Naive thymus-derived CD4-positive, alpha-beta T cell (primary cell): ENCODE measurements at regions not wholly inside any gene's neighbourhood (a gene's known extent, or its start where the extent isn't known, plus 50 kb on each side); places are given as distances from the start of the nearest gene placed in this dataset.

Experiments
- ATAC-seq: fragments of 150-1000 bp; cut with Tn5 transposase; 2 replicates; pipeline ENCODE4 v1.10.0; 2021; ENCODE audit warnings: mild to moderate bottlenecking, moderate library complexity
- CTCF ChIA-PET: fragments of 350-600 bp; sonication (Branson Sonifier 250); formaldehyde crosslinking; loops from one replicate; lab custom pipeline; 2021; ENCODE audit warnings: antibody characterized with exemption; lab: Charles Lee
- POLR2A ChIA-PET: fragments of 350-600 bp; sonication (Branson Sonifier 250); formaldehyde crosslinking; loops from one replicate; lab custom pipeline; 2021; ENCODE audit warnings: antibody characterized with exemption, inconsistent platforms; lab: Charles Lee
- DNase-seq, 9 donors: peaks; one replicate each; pipeline versions ENCODE4 v3.0.0 to v3.0.0-alpha.2; 2020 to 2022; ENCODE audit warnings: mixed read lengths in 1 of 9
- H3K27ac ChIP-seq: one replicate; pipeline ENCODE4 v1.7.0; 2013; ENCODE audit warnings: mild to moderate bottlenecking, low read depth, low read length, moderate library complexity
- H3K27me3 ChIP-seq, 2 donors: one replicate each; pipeline ENCODE4 v1.7.0; 2013; ENCODE audit warnings: low read length in 2 of 2, mild to moderate bottlenecking in 2 of 2, moderate library complexity in 2 of 2; ENCODE audit not compliant: control insufficient read depth in 2 of 2, insufficient read depth in 2 of 2
- H3K36me3 ChIP-seq, 3 experiments: 1 replicate in 2 of 3; 2 replicates in 1 of 3; pipeline ENCODE4 v1.7.0; 2013; ENCODE audit warnings: low read length in 3 of 3, mild to moderate bottlenecking in 3 of 3, moderate library complexity in 1 of 3; ENCODE audit not compliant: insufficient read depth in 3 of 3, control insufficient read depth in 2 of 3
- H3K4me1 ChIP-seq, 2 donors: one replicate each; pipeline ENCODE4 v1.7.0; 2013; ENCODE audit warnings: low read length in 2 of 2, mild to moderate bottlenecking in 2 of 2, moderate library complexity in 1 of 2; ENCODE audit not compliant: control insufficient read depth in 2 of 2, insufficient read depth in 2 of 2
- H3K4me3 ChIP-seq: 2 replicates; pipeline ENCODE4 v1.7.0; 2013; ENCODE audit warnings: mild to moderate bottlenecking, low read length
- H3K9me3 ChIP-seq, 3 experiments: 1 replicate in 2 of 3; 2 replicates in 1 of 3; pipeline ENCODE4 v1.7.0; 2013; ENCODE audit warnings: low read length in 3 of 3; ENCODE audit not compliant: control insufficient read depth in 2 of 3
- H3K27ac Mint-ChIP-seq, 9 donors: one replicate each; pipeline ENCODE4 v1.8.0; 2020 to 2022; ENCODE audit warnings: mixed read lengths in 9 of 9, mild to moderate bottlenecking in 8 of 9, moderate library complexity in 5 of 9, inconsistent platforms in 2 of 9
- H3K27me3 Mint-ChIP-seq, 5 donors: one replicate each; pipeline ENCODE4 v1.8.0; 2021 to 2022; ENCODE audit warnings: mixed read lengths in 5 of 5, mild to moderate bottlenecking in 1 of 5
- H3K36me3 Mint-ChIP-seq, 5 donors: one replicate each; pipeline ENCODE4 v1.8.0; 2020 to 2022; ENCODE audit warnings: mixed read lengths in 5 of 5, mild to moderate bottlenecking in 3 of 5, inconsistent platforms in 1 of 5
- H3K4me1 Mint-ChIP-seq, 7 donors: one replicate each; pipeline ENCODE4 v1.8.0; 2020 to 2022; ENCODE audit warnings: mixed read lengths in 7 of 7, mild to moderate bottlenecking in 3 of 7, inconsistent platforms in 1 of 7
- H3K4me3 Mint-ChIP-seq, 10 donors: one replicate each; pipeline ENCODE4 v1.8.0; 2020 to 2022; ENCODE audit warnings: mild to moderate bottlenecking in 10 of 10, mixed read lengths in 10 of 10, moderate library complexity in 6 of 10, inconsistent platforms in 2 of 10
- H3K9me3 Mint-ChIP-seq, 11 donors: one replicate each; pipeline ENCODE4 v1.8.0; 2020 to 2022; ENCODE audit warnings: mixed read lengths in 11 of 11, mild to moderate bottlenecking in 4 of 11, inconsistent platforms in 1 of 11, moderate library complexity in 1 of 11
- intact Hi-C, 2 donors: fragments of 100-400 bp; cut with micrococcal nuclease; formaldehyde crosslinking; loops; one replicate each; pipeline ENCODE4 v1.15.1; 2023

DNA sequence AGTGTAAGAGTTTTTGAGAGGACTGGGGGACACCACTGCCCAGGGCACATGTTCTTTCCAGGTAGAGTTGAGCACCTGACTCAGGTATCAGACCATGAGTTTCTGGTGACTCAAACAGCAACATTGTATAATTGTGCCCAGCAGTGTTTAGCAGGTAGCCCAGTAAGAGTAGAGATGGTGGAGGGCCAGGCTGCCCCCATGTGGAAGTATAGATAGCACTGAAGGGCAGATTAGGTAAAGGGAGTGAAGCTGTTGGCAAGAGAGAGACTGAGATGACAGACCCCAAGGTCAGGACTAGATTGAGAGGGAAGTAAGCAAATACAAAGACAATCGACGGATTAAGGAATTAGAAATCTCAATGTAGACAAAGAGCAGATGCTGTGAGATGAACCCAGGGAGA is 74.6 kb downstream of the TRIM42 start:
- Histone ChIP-seq H3K9me3 (no peaks in the 10 kb centered on the region), H3K36me3 (no peaks in the 10 kb centered on the region), H3K27ac (no peak overlapping the region), H3K27me3 (no peaks in the 10 kb centered on the region), H3K4me3 (no peak overlapping the region), H3K4me1 (no peaks in the 10 kb centered on the region)
- peaks cover 6 to 24% (median 20%) of the 10 kb centered on the region in 5 donors for H3K27me3 Mint-ChIP-seq
- intact Hi-C loops, result no loop called here
- no peak overlapping the region for H3K27ac Mint-ChIP-seq
- H3K9me3 Mint-ChIP-seq, result no peaks in the 10 kb centered on the region
- H3K36me3 Mint-ChIP-seq, result peaks cover 0 to 2% (median 0%) of the 10 kb centered on the region in 5 donors
- H3K4me3 Mint-ChIP-seq, result no peak overlapping the region
- ATAC-seq (no peak), DNase-seq (no peak)
- peaks cover 0 to 32% (median 0%) of the 10 kb centered on the region in 7 donors for H3K4me1 Mint-ChIP-seq
- ChIA-PET CTCF (no interaction called here), POLR2A (no interaction called here)

DNA sequence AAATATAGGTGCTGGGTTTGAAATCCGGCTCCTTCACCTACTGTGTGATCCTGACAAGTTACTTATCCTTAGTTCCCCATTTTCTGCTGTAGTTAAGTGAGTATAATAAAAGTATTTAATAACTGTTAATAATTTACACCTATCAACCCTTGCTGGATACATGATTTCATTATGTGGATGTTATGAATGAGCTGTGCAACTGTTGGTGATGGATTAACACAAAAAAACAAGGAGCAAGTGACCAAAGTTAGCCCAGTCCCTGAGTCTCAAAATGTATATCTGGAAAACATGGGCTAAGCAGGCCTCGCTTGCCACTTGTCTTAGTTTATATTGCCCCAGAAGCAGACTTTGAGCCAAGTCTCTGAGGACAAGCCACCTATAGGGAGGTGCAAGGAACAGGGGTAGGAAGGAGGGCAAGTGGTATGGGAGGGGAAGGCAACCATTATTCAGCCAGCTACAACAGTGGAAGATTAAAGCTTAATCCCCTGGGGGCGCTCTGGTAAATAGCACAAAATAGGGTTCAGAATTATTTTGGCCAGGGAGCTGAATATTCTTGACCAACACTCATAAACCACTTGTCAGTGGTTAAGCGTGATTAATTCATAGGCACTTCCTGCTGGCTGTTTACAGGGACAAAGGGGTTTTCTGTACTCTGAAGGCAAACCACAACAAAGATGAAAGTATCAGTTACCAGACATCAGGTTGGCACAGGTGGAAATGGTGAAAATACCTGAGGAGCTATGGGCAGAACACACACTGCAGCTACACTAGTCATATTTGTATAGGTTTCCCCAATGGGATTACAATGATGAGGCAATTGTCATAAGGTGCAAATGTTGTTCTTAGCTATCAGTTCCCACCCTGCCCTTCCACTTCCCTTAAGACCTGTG is 76.2 kb downstream of the TRIM42 start:
- ATAC-seq (no peak), DNase-seq (no peak)
- Histone ChIP-seq H3K36me3 (no peaks in the 10 kb centered on the region), H3K4me3 (no peak overlapping the region), H3K27ac (no peak overlapping the region), H3K4me1 (no peaks in the 10 kb centered on the region), H3K9me3 (no peaks in the 10 kb centered on the region), H3K27me3 (no peaks in the 10 kb centered on the region)
- peaks cover 0 to 35% (median 0%) of the 10 kb centered on the region in 7 donors for H3K4me1 Mint-ChIP-seq
- no peaks in the 10 kb centered on the region for H3K9me3 Mint-ChIP-seq
- peaks cover 6 to 23% (median 22%) of the 10 kb centered on the region in 5 donors for H3K27me3 Mint-ChIP-seq
- H3K36me3 Mint-ChIP-seq, result peaks cover 0 to 2% (median 0%) of the 10 kb centered on the region in 5 donors
- peak overlapping the region in 1 of 10 donors; percentile 36 for H3K4me3 Mint-ChIP-seq
- H3K27ac Mint-ChIP-seq, result peak overlapping the region in 1 of 9 donors; percentile 19
- intact Hi-C loops, result no loop called here
- POLR2A ChIA-PET, result no interaction called here
- CTCF ChIA-PET, result no interaction called here

DNA sequence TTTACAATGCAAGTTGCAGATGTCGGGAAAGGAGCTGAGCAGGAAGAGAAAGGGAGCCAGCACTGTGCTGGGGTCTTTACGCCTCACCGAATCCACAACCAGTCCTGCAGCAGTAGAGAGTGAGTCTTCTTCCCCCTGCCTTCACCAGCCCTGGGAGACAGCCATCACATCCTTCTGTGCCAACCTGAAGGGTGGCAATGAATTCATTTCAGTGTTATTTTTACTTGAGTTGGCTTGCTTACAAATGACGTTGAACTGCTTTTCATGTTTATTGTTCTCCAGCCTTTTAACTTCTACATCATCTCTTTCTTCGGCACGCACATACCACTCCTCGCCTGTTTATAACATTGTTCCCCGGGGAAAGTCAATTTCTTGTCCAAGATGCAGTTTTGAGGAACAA is 77.1 kb downstream of the TRIM42 start:
- H3K27me3 Mint-ChIP-seq, result peaks cover 5 to 21% (median 14%) of the 10 kb centered on the region in 5 donors
- H3K27ac Mint-ChIP-seq, result peak overlapping the region in 2 of 9 donors; percentile 3 to 19
- Histone ChIP-seq H3K27ac (no peak overlapping the region), H3K4me1 (no peaks in the 10 kb centered on the region), H3K36me3 (no peaks in the 10 kb centered on the region), H3K4me3 (no peak overlapping the region), H3K27me3 (no peaks in the 10 kb centered on the region), H3K9me3 (no peaks in the 10 kb centered on the region)
- DNase-seq, result no peak
- no peak for ATAC-seq
- peaks cover 0 to 39% (median 0%) of the 10 kb centered on the region in 7 donors for H3K4me1 Mint-ChIP-seq
- peaks cover 0 to 2% (median 0%) of the 10 kb centered on the region in 5 donors for H3K36me3 Mint-ChIP-seq
- H3K9me3 Mint-ChIP-seq, result peaks cover 0 to under 1% (median 0%) of the 10 kb centered on the region in 11 donors
- H3K4me3 Mint-ChIP-seq, result peak overlapping the region in 1 of 10 donors; percentile 36
- POLR2A ChIA-PET, result no interaction called here
- CTCF ChIA-PET, result no interaction called here
- intact Hi-C loops, result no loop called here

DNA sequence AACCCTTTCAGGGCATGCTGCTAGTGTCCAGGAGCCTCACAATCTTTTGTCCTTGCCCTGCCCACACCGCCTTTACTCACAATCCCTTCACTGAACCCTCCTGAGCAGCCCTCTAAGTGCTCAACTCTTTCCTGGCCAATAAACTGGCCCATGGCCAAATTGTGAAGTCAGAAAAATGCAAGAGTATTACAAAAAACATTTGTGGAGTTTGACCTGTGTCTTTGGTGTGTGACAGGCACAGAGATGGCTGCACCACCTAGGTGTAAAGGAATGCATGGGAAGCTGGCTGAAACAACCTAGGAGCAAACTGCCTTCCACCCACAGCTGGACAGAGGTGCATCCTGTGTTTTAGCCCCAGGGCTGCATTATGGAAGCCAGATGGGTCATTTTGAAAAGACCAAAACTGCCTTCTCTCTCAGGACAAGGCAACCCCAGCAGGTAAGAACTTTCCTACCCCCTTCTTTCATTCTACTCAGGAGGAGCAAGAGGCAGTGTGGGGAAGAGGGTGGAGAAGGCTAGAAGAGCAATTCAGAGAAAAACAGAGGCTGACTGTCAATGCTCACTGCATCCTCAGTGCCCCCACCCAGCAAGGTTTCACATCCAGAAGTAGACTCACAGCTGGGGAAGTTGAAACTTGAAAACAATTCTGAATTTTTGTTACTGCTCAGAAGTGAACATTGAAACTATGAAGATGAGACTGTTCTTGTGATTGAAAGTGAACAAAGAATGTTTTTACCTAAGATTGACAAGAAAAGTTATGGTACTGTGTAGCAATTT is 78.6 kb downstream of the TRIM42 start:
- Mint-ChIP-seq H3K9me3 (peaks cover 0 to 1% (median 0%) of the 10 kb centered on the region in 11 donors), H3K27me3 (peaks cover 0 to 19% (median 6%) of the 10 kb centered on the region in 5 donors), H3K4me3 (peak overlapping the region in 1 of 10 donors; percentile 66), H3K4me1 (peaks cover 0 to 39% (median 0%) of the 10 kb centered on the region in 7 donors), H3K36me3 (peaks cover 0 to 2% (median 0%) of the 10 kb centered on the region in 5 donors), H3K27ac (peak overlapping the region in 2 of 9 donors; percentile 8 to 78)
- Histone ChIP-seq H3K36me3 (no peaks in the 10 kb centered on the region), H3K27ac (no peak overlapping the region), H3K27me3 (no peaks in the 10 kb centered on the region), H3K4me1 (no peaks in the 10 kb centered on the region), H3K9me3 (no peaks in the 10 kb centered on the region), H3K4me3 (no peak overlapping the region)
- POLR2A ChIA-PET, result no interaction called here
- no peak for ATAC-seq
- intact Hi-C loops, result no loop called here
- CTCF ChIA-PET, result no interaction called here
- no peak for DNase-seq

DNA sequence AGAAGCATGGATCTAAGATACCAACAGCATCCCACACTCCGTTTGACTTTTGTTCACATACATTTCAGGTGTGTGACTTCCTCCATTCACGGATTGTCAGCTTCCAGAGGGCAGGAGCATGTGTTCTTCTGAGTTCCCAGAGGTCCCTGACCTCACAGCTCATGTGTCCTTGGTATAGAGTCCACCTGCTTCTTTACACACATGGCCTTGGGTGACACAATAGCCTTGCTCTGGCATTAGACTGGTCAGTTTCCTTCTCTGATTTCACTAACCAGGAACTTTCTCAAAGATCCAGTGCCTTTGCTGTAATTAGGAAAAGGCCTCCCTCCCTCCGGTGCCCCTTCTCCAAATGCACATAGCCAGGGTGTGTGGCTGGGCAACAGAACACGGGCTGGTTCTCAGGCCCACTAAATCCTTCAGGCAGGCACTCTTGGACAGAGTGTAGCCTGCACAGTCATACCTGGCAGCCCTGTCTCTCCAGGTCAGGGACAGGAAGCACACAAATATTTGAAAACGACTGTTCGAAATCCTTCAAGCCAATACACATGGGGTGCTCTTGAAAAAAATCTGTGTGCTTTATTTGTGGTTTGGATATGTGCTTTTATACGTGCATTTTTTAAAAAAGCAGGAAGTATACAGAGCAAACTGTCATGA is 81.1 kb downstream of the TRIM42 start:
- no peaks in the 10 kb centered on the region for H3K4me1 ChIP-seq
- ChIA-PET POLR2A (no interaction called here), CTCF (no interaction called here)
- peaks cover 0 to 2% (median 0%) of the 10 kb centered on the region in 5 donors for H3K36me3 Mint-ChIP-seq
- H3K27ac Mint-ChIP-seq, result peak overlapping the region in 1 of 9 donors; percentile 14
- no peak overlapping the region for H3K27ac ChIP-seq
- no peaks in the 10 kb centered on the region for H3K9me3 ChIP-seq
- H3K9me3 Mint-ChIP-seq, result peaks cover 0 to 1% (median 0%) of the 10 kb centered on the region in 11 donors
- no peaks in the 10 kb centered on the region for H3K27me3 ChIP-seq
- no peak for ATAC-seq
- intact Hi-C loops, result no loop called here
- peak overlapping the region in 2 of 10 donors; percentile 5 to 31 for H3K4me3 Mint-ChIP-seq
- H3K4me3 ChIP-seq, result no peak overlapping the region
- peaks cover 0 to 19% (median 6%) of the 10 kb centered on the region in 5 donors for H3K27me3 Mint-ChIP-seq
- no peaks in the 10 kb centered on the region for H3K36me3 ChIP-seq
- peaks cover 0 to 33% (median 0%) of the 10 kb centered on the region in 7 donors for H3K4me1 Mint-ChIP-seq
- peak in 2 of 9 donors; percentile 1 to 5 for DNase-seq

DNA sequence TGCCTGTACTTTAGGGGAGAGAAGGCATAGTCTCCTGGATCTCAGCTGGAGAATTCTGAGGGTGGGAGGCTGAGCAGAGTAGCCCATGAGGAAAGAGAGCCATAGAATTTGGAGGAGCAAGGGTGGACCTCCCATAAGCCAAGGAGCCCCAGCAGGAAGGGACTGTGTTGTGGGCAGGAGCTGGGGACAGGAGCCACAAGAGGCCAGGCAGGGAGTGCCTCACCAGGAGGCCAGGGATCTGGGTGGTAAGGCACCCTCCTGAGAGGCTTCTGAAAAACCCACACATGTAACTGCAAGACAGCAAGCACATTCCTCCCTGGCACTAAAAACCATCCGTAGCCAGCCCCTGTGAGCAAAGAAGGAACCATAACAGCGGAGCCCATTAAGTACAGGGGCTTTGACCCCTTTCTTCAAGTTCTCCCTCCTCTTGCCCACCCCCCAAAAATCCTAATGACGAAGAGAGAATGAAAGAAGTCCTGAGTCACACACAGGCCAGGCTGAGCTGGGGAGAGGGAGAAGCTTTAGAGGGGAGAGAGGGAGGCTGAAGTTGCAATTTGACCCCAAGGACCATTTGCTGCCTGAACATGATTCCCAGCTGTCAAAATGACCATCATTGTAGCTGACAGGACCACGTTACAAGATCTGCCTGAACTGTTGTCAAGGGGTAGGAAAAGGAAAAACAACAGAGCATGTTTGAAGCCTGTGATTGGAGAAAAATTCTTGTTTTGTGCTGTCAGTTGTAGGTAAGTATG is 82.6 kb downstream of the TRIM42 start:
- no peaks in the 10 kb centered on the region for H3K36me3 Mint-ChIP-seq
- H3K4me3 Mint-ChIP-seq, result no peak overlapping the region
- H3K9me3 Mint-ChIP-seq, result peaks cover 0 to 1% (median 0%) of the 10 kb centered on the region in 11 donors
- H3K27me3 Mint-ChIP-seq, result peaks cover 0 to 29% (median 9%) of the 10 kb centered on the region in 5 donors
- no peaks in the 10 kb centered on the region for H3K4me1 ChIP-seq
- ChIA-PET POLR2A (no interaction called here), CTCF (no interaction called here)
- no peaks in the 10 kb centered on the region for H3K9me3 ChIP-seq
- DNase-seq, result no peak
- H3K27ac Mint-ChIP-seq, result peak overlapping the region in 1 of 9 donors; percentile 23
- H3K4me1 Mint-ChIP-seq, result peaks cover 0 to 24% (median 0%) of the 10 kb centered on the region in 7 donors
- H3K27ac ChIP-seq, result no peak overlapping the region
- intact Hi-C loops, result no loop called here
- ATAC-seq, result no peak
- no peaks in the 10 kb centered on the region for H3K27me3 ChIP-seq
- H3K4me3 ChIP-seq, result no peak overlapping the region
- no peaks in the 10 kb centered on the region for H3K36me3 ChIP-seq
